H1 (cell line): ENCODE measurements at regions not wholly inside any gene's neighbourhood (a gene's known extent, or its start where the extent isn't known, plus 50 kb on each side); places are given as distances from the start of the nearest gene placed in this dataset.

Experiments used
- CTCF ChIA-PET: fragments of 300-600 bp; sonication (Branson Sonifier 250); formaldehyde crosslinking; loops from one replicate; lab custom pipeline; 2021; ENCODE audit not compliant: partially characterized antibody; lab: Charles Lee
- POLR2A ChIA-PET: fragments of 300-600 bp; sonication (Branson Sonifier 250); formaldehyde crosslinking; loops from one replicate; lab custom pipeline; 2021; ENCODE audit warnings: inconsistent platforms; ENCODE audit not compliant: partially characterized antibody; lab: Charles Lee
- DNase-seq, 2 experiments: peaks; one replicate each; pipeline versions ENCODE4 v3.0.0 to v3.0.0-alpha.2; 2010 to 2022; ENCODE audit warnings: low spot score in 2 of 2, low read depth in 1 of 2, mixed read lengths in 1 of 2
- FAIRE-seq: peaks from 2 replicates; lab custom pipeline; 2011; peaks lifted over from hg19 to GRCh38; lab: Jason Lieb, UNC
- H2AFZ ChIP-seq: 2 replicates; pipeline ENCODE4 v1.8.1; 2012; ENCODE audit warnings: low read length, inconsistent platforms
- H2AK5ac ChIP-seq: 2 replicates; pipeline ENCODE4 v1.6.1; 2013; ENCODE audit warnings: low read depth, low read length
- H2BK120ac ChIP-seq: replicated peaks from 2 replicates; pipeline ENCODE3; 2013; ENCODE audit warnings: low read depth, low read length, inconsistent platforms
- H2BK12ac ChIP-seq: 2 replicates; pipeline ENCODE4 v1.6.1; 2013; ENCODE audit warnings: low read depth, low read length
- H2BK15ac ChIP-seq: 2 replicates; pipeline ENCODE4 v1.6.1; 2013; ENCODE audit warnings: low read length
- H2BK20ac ChIP-seq: 2 replicates; pipeline ENCODE4 v1.6.1; 2013; ENCODE audit warnings: low read length
- H2BK5ac ChIP-seq: 2 replicates; pipeline ENCODE4 v1.6.1; 2013; ENCODE audit warnings: low read depth, low read length
- H3K14ac ChIP-seq: 2 replicates; pipeline ENCODE4 v1.6.1; 2013; ENCODE audit warnings: inconsistent platforms; ENCODE audit not compliant: insufficient read length
- H3K18ac ChIP-seq: 2 replicates; pipeline ENCODE4 v1.6.1; 2013; ENCODE audit warnings: low read length; ENCODE audit errors: extremely low read depth
- H3K23ac ChIP-seq: 2 replicates; pipeline ENCODE4 v1.6.1; 2013; ENCODE audit warnings: inconsistent platforms; ENCODE audit not compliant: insufficient read length
- H3K23me2 ChIP-seq: 2 replicates; pipeline ENCODE4 v1.6.1; 2013; ENCODE audit warnings: low read depth, low read length
- H3K27ac ChIP-seq: 2 replicates; pipeline ENCODE4 v1.6.1; 2011; ENCODE audit warnings: low read depth, low read length, inconsistent platforms
- H3K27me3 ChIP-seq, 4 experiments: replicated peaks in 1 of 4; 1 replicate in 1 of 4; 2 replicates in 3 of 4; pipeline versions ENCODE4 v1.6.1 to v1.8.1; 2011 to 2013; ENCODE audit warnings: low read length in 3 of 4, mild to moderate bottlenecking in 3 of 4, inconsistent platforms in 2 of 4, mixed read lengths in 2 of 4, moderate library complexity in 1 of 4; ENCODE audit not compliant: control insufficient read depth in 3 of 4, insufficient read depth in 3 of 4; ENCODE audit errors: extremely low read depth in 1 of 4
- H3K36me3 ChIP-seq, 4 experiments: 2 replicates each; pipeline versions ENCODE4 v1.6.1 to v1.8.1; 2011 to 2013; ENCODE audit warnings: mild to moderate bottlenecking in 4 of 4, low read length in 3 of 4, moderate library complexity in 2 of 4, control low read depth in 1 of 4, inconsistent platforms in 1 of 4; ENCODE audit not compliant: insufficient read depth in 4 of 4, control insufficient read depth in 2 of 4
- H3K4ac ChIP-seq: replicated peaks from 2 replicates; pipeline ENCODE3; 2013; ENCODE audit warnings: low read length, low read depth, mixed read lengths, inconsistent platforms; ENCODE audit not compliant: insufficient read length
- H3K4me1 ChIP-seq, 4 experiments: replicated peaks in 1 of 4; 1 replicate in 1 of 4; 2 replicates in 3 of 4; pipeline versions ENCODE4 v1.6.1 to v1.8.1; 2011 to 2013; ENCODE audit warnings: low read length in 3 of 4, inconsistent platforms in 2 of 4, mixed read lengths in 1 of 4; ENCODE audit not compliant: insufficient read depth in 4 of 4, control insufficient read depth in 3 of 4
- H3K4me2 ChIP-seq, 2 experiments: 2 replicates each; pipeline versions ENCODE4 v1.6.1 to v1.8.1; 2011 to 2013; ENCODE audit warnings: low read depth in 2 of 2, low read length in 2 of 2, control low read depth in 1 of 2, inconsistent platforms in 1 of 2, mild to moderate bottlenecking in 1 of 2; ENCODE audit not compliant: insufficient read depth in 1 of 2
- H3K4me3 ChIP-seq, 4 experiments: fragments of 200-600, 300-600 bp in 1 of 4; sonication (generic), shearing (Covaris generic), sonication (Bioruptor Twin) in 1 of 4; 2 replicates each; pipeline versions ENCODE4 v1.5.1 to v1.8.1; 2011 to 2016; ENCODE audit warnings: low read length in 4 of 4, low read depth in 3 of 4, control low read depth in 2 of 4, inconsistent platforms in 2 of 4, mild to moderate bottlenecking in 2 of 4, mixed read lengths in 1 of 4, moderate library complexity in 1 of 4; ENCODE audit not compliant: insufficient read depth in 2 of 4; ENCODE audit errors: extremely low read depth in 1 of 4
- H3K56ac ChIP-seq: replicated peaks from 2 replicates; pipeline ENCODE3; 2013; ENCODE audit warnings: low read depth, mild to moderate bottlenecking, mixed read lengths, low read length, inconsistent platforms; ENCODE audit not compliant: insufficient read length
- H3K79me1 ChIP-seq: 2 replicates; pipeline ENCODE4 v1.6.1; 2013; ENCODE audit warnings: low read depth, low read length, control low read depth
- H3K79me2 ChIP-seq, 2 experiments: 2 replicates each; pipeline versions ENCODE4 v1.6.1 to v1.8.1; 2012 to 2013; ENCODE audit warnings: low read length in 2 of 2, mild to moderate bottlenecking in 2 of 2, inconsistent platforms in 1 of 2; ENCODE audit not compliant: insufficient read depth in 2 of 2, control insufficient read depth in 1 of 2
- H3K9ac ChIP-seq, 4 experiments: replicated peaks in 1 of 4; 1 replicate in 1 of 4; 2 replicates in 3 of 4; pipeline versions ENCODE4 v1.6.1 to v1.8.1; 2011 to 2013; ENCODE audit warnings: low read depth in 3 of 4, low read length in 3 of 4, control low read depth in 2 of 4, mild to moderate bottlenecking in 2 of 4, moderate library complexity in 2 of 4, inconsistent platforms in 1 of 4; ENCODE audit errors: extremely low read depth in 1 of 4
- H3K9me3 ChIP-seq, 2 experiments: 2 replicates each; pipeline versions ENCODE4 v1.6.1 to v1.8.1; 2012 to 2013; ENCODE audit warnings: mild to moderate bottlenecking in 2 of 2, moderate library complexity in 2 of 2, control low read depth in 1 of 2, inconsistent platforms in 1 of 2, low read depth in 1 of 2, low read length in 1 of 2, mixed read lengths in 1 of 2; ENCODE audit not compliant: insufficient read depth in 2 of 2
- H4K20me1 ChIP-seq, 2 experiments: replicated peaks in 1 of 2; 2 replicates each; pipeline versions ENCODE3 to v1.8.1; 2011 to 2013; ENCODE audit warnings: inconsistent platforms in 2 of 2, low read length in 2 of 2, mild to moderate bottlenecking in 1 of 2; ENCODE audit not compliant: insufficient read depth in 2 of 2, control insufficient read depth in 1 of 2
- H4K5ac ChIP-seq: 2 replicates; pipeline ENCODE4 v1.6.1; 2013; ENCODE audit warnings: low read length, low read depth, mixed read lengths, inconsistent platforms; ENCODE audit not compliant: insufficient read length
- H4K8ac ChIP-seq: 2 replicates; pipeline ENCODE4 v1.8.0; 2013; ENCODE audit warnings: mild to moderate bottlenecking, moderate library complexity, low read length, inconsistent platforms; ENCODE audit not compliant: insufficient read depth; ENCODE audit errors: extremely low read depth
- H4K91ac ChIP-seq: replicated peaks from 2 replicates; pipeline ENCODE3; 2013; ENCODE audit warnings: low read length, mixed read lengths, inconsistent platforms; ENCODE audit not compliant: insufficient read length
- BCL11A ChIP-seq, 2 experiments: IDR thresholded peaks; one replicate each; pipeline ENCODE4 v1.6.1; 2011; ENCODE audit warnings: low read depth in 2 of 2, low read length in 2 of 2, mild to moderate bottlenecking in 2 of 2
- CEBPB ChIP-seq: IDR thresholded peaks from 2 replicates; pipeline ENCODE4 v1.6.1; 2012; ENCODE audit warnings: low read depth, low read length
- CTCF ChIP-seq, 3 experiments: IDR thresholded peaks; 1 replicate in 2 of 3; 2 replicates in 1 of 3; pipeline versions ENCODE4 v1.5.1 to v1.6.1; 2011; ENCODE audit warnings: low read length in 3 of 3, mild to moderate bottlenecking in 3 of 3, inconsistent platforms in 2 of 3, low read depth in 1 of 3, moderate library complexity in 1 of 3; ENCODE audit not compliant: insufficient read depth in 1 of 3; ENCODE audit errors: control extremely low read depth in 1 of 3
- EP300 ChIP-seq, 2 experiments: IDR thresholded peaks; 1 replicate in 1 of 2; 2 replicates in 1 of 2; pipeline ENCODE4 v1.6.1; 2011 to 2012; ENCODE audit warnings: low read depth in 2 of 2, low read length in 2 of 2, mild to moderate bottlenecking in 2 of 2, borderline replicate concordance in 1 of 2, inconsistent platforms in 1 of 2, moderate library complexity in 1 of 2
- HDAC6 ChIP-seq: IDR thresholded peaks from one replicate; pipeline ENCODE4 v1.7.1; 2012; ENCODE audit warnings: low read depth, mild to moderate bottlenecking, inconsistent platforms, low read length, moderate library complexity
- JUND ChIP-seq: IDR thresholded peaks from 2 replicates; pipeline ENCODE4 v1.6.1; 2011; ENCODE audit warnings: mild to moderate bottlenecking, improper control_type of control experiment, low read length
- MAFK ChIP-seq: IDR thresholded peaks from 2 replicates; pipeline ENCODE4 v1.6.1; 2012; ENCODE audit warnings: low read depth, mild to moderate bottlenecking, improper control_type of control experiment, low read length
- POLR2AphosphoS5 ChIP-seq: IDR thresholded peaks from 2 replicates; pipeline ENCODE4 v1.6.1; 2011; ENCODE audit warnings: low read depth, low read length
- RNF2 ChIP-seq: fragments of 200-900, 300-1000 bp; sonication (generic); IDR thresholded peaks from 2 replicates; pipeline ENCODE4 v1.7.1; 2016; ENCODE audit warnings: borderline replicate concordance, low read depth, mild to moderate bottlenecking, antibody characterized with exemption, low read length; ENCODE audit not compliant: poor library complexity, severe bottlenecking; ENCODE audit errors: missing control alignments
- SP4 ChIP-seq: IDR thresholded peaks from 2 replicates; pipeline ENCODE4 v1.6.1; 2012; ENCODE audit warnings: low read length, inconsistent platforms
- TAF1 ChIP-seq: IDR thresholded peaks from 2 replicates; pipeline ENCODE4 v1.6.1; 2011; ENCODE audit warnings: mild to moderate bottlenecking, low read depth, low read length
- WGBS, 2 experiments: shearing (Covaris generic) in 1 of 2; methylation state at CpG; one replicate each; pipeline versions ENCODE4 v1.1.6 to v1.1.7; 2013 to 2015; ENCODE audit warnings: low lambda C conversion rate in 2 of 2, mixed read lengths in 2 of 2, inconsistent platforms in 1 of 2, low coverage in 1 of 2, missing lambda C conversion rate in 1 of 2; ENCODE audit not compliant: insufficient replicate concordance in 2 of 2, insufficient coverage in 1 of 2, insufficient read length in 1 of 2; ENCODE audit errors: extremely low coverage in 1 of 2, missing lambda C conversion rate in 1 of 2; 5-methylcytosine and 5-hydroxymethylcytosine counted together

GRCh38 chr18:22284581-22285360, 115.4 kb downstream of the GATA6 start:
- no peak overlapping the region for H3K4ac ChIP-seq
- H2BK20ac ChIP-seq = no peak overlapping the region
- no peak overlapping the region for H3K9ac ChIP-seq
- ChIA-PET POLR2A (no interaction called here), CTCF (no interaction called here)
- no peak overlapping the region for H2BK120ac ChIP-seq
- no peak overlapping the region for H2AFZ ChIP-seq
- no peak for FAIRE-seq
- H3K79me1 ChIP-seq = no peaks in the 10 kb centered on the region
- no peak overlapping the region for H3K4me3 ChIP-seq
- no peak overlapping the region for H2BK12ac ChIP-seq
- H4K8ac ChIP-seq = no peak overlapping the region
- no peak overlapping the region for H3K23ac ChIP-seq
- no peak overlapping the region for H2AK5ac ChIP-seq
- no peaks in the 10 kb centered on the region for H4K20me1 ChIP-seq
- WGBS, 2 experiments = 88% methylated on average over 3 of the region's 3 CpGs; no CpG with 5 or more reads in 1 of the 2 experiments
- H3K18ac ChIP-seq = no peak overlapping the region
- H2BK15ac ChIP-seq = no peak overlapping the region
- H3K27me3 ChIP-seq = no peaks in the 10 kb centered on the region
- no peaks in the 10 kb centered on the region for H3K9me3 ChIP-seq
- no peak overlapping the region for H4K5ac ChIP-seq
- H3K27ac ChIP-seq = no peak overlapping the region
- H2BK5ac ChIP-seq = no peak overlapping the region
- no peaks in the 10 kb centered on the region for H3K36me3 ChIP-seq
- H3K4me1 ChIP-seq = no peaks in the 10 kb centered on the region
- H3K4me2 ChIP-seq = no peak overlapping the region
- no peak for DNase-seq
- no peak overlapping the region for H4K91ac ChIP-seq
- no peaks in the 10 kb centered on the region for H3K79me2 ChIP-seq
- no peak overlapping the region for H3K14ac ChIP-seq
- H3K23me2 ChIP-seq = no peaks in the 10 kb centered on the region
- no peak overlapping the region for H3K56ac ChIP-seq
- TF ChIP-seq RNF2 (no peak), HDAC6 (no peak), CTCF (IDR thresholded peaks at IDR 0.05; ENCODE audit: control extremely low read depth in 1 of 3, insufficient read depth in 1 of 3, low read depth in 1 of 3, low read length in 3 of 3) (no peak), JUND (no peak), POLR2AphosphoS5 (no peak), SP4 (no peak), MAFK (no peak), CEBPB (no peak), EP300 (IDR thresholded peaks at IDR 0.05; ENCODE audit: borderline replicate concordance in 1 of 2, low read depth in 2 of 2, low read length in 2 of 2) (no peak), BCL11A (IDR thresholded peaks at IDR 0.05; ENCODE audit: low read depth in 2 of 2, low read length in 2 of 2) (no peak), TAF1 (no peak)
